8988T (cell line): ENCODE measurements at regions not wholly inside any gene's neighbourhood (a gene's known extent, or its start where the extent isn't known, plus 50 kb on each side); places are given as distances from the start of the nearest gene placed in this dataset.
"Not testable (repeated sequence)": the region's sequence is repeated elsewhere in the genome, so short reads cannot be mapped to it uniquely, and the experiment has no call there.

Source experiments
- DNase-seq: peaks from one replicate; pipeline ENCODE4 v3.0.0; 2011

DNA sequence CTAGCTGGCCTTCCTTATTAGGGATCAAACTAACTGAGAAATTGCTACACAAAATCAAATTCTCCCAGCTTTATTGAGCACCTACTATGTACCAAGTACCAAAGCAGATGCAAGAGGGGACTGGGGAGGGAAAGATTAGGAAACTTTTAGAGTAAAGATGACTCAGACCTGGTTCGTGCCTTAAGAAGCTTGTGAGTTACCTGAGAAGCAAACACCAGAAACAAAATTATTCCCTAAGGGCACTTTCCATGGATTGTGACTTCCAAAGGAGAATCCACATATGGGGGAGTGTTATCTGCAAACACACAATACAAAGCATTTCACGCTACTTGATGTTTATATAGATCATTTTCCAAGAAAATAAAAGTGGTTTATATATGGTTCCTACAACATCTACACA lies 326.9 kb upstream of the HNRNPA3 start:
- DNase-seq = no peak

DNA sequence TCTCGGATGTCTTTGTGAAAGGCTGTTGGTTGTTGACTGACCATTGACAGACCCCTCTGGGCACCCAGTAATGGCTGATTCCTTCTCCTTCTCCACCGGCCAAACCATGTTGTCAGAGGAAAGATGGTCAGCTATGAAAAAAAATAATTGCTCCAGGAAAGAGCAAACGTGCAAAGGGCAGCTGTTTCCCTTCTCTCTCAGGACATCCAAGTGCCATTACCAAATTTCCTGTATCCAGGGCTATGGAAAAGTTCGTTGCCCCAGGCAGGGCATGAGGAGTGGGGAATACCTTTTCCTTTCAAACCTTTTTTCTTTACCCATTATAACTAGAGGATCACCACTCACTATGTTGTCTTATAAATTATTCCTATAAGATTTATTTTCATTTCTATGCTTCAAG lies 321.5 kb upstream of the HNRNPA3 start:
- DNase-seq = no peak

DNA sequence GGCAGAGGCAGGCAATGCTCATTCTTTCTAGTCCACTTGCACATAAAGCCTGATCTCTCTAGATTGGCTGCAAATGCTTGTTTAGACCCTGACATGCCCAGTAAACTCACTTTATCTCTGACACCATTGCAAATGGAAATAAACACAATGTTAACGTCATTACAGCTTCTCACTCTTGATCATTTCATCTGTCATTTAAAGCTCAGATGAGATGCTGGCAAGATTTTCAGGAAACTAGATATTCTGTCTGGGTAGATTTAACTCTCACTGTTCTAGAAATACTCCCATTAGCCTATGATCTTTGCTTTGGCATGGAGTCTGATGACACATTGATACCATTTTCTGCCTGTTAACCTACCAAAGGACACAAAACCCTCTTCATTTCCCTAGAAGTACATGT lies 320.7 kb upstream of the HNRNPA3 start:
- no peak for DNase-seq

DNA sequence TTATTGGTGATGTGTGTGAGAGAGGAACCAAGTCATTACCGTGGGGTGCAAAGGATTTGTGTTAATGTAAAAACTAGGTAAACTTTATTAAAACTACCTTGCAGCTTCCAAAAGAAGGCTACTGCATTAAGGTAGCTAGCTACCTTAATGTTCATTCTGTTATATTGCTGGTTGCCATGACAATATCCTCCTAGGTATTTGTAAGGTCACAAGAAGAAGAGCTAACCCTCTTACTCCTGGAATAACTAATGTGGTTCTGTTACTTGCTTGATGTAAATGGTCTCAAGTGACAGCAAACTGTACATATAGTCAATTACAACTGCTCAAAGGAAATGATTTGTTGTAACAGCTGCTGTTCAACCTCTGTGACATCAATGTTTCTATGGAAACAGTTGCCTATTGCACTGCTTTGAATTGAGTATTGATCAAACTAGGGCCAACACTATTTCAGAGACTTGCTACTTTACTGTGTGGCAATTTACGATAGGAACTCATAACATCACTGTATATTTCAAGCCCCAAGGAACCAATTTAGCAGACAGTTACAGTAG lies 319.8 kb upstream of the HNRNPA3 start:
- no peak for DNase-seq

GRCh38 chr2:176895158-176895557 lies 317.4 kb upstream of the HNRNPA3 start:
- DNase-seq = no peak

DNA sequence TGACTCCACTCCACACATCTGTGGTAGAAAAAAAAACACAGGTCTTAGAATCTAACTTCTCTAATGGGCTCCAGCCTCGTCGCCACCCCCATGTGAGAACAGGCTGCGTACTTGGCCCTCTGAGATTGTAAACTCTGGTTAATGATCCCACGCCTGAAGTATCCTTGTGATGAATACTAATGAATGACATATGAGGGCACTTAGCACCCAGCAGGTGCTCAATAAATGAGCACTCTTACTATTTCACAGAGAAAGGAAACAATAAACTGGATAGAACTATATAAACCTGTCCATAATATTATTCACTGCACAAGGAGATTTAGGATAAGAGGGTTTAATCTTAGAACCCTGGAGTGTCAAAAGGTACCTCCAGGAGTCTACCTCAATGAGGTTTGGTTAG lies 310.1 kb upstream of the HNRNPA3 start:
- no peak for DNase-seq

DNA sequence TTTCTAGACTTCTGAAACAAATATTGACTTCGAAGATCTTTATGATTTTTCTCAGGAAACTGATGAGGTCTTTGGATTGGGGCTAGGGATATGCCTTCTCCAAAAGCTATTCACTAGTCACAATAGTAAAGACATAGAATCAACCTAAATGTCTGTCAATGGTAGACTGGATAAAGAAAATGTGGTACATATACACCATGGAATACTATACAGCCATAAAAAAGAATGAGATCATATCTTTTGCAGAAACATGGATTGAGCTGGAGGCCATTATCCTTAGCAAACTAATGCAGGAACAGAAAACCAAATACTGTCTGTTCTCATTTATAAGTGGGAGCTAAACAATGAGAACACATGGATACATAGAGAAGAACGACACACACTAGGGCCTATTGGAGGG lies 308.5 kb upstream of the HNRNPA3 start:
- DNase-seq = not testable (repeated sequence)

GRCh38 chr2:176907341-176907740 lies 305.3 kb upstream of the HNRNPA3 start:
- DNase-seq = no peak

GRCh38 chr2:176910828-176911227 lies 301.8 kb upstream of the HNRNPA3 start:
- no peak for DNase-seq

GRCh38 chr2:176913955-176914354 lies 298.6 kb upstream of the HNRNPA3 start:
- DNase-seq = no peak

DNA sequence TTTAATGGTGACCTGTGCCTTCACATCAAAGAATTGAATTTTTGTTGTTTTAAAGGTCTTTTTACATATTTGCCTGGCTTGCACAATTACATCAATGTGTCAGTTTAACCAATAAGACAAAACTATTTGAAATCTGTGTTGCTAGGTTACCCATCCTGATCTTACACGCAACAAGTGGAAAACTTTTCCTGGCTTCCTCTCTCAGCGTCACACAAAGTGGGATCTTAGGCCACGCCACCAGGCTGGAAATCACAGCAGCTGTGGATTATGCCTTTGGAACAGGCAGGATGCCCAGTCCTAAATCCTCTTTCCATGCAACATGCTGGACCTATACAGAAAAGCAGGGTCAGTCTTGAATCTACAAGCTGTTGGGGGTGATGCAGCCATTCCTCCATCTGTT lies 298.2 kb upstream of the HNRNPA3 start:
- no peak for DNase-seq

DNA sequence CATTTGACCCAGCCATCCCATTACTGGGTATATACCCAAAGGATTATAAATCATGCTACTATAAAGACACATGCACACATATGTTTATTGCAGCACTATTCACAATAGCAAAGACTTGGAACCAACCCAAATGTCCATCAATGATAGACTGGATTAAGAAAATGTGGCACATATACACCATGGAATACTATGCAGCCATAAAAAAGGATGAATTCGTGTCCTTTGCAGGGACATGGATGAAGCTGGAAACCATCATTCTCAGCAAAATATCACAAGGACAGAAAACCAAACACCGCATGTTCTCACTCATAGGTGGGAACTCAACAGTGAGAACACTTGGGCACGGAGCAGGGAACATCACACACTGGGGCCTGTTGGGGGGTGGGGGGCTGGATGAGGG lies 290.0 kb upstream of the HNRNPA3 start:
- not testable (repeated sequence) for DNase-seq

- no peak for DNase-seq
These were observed 289.4 kb upstream of the HNRNPA3 start for GRCh38 chr2:176923205-176923604.

DNA sequence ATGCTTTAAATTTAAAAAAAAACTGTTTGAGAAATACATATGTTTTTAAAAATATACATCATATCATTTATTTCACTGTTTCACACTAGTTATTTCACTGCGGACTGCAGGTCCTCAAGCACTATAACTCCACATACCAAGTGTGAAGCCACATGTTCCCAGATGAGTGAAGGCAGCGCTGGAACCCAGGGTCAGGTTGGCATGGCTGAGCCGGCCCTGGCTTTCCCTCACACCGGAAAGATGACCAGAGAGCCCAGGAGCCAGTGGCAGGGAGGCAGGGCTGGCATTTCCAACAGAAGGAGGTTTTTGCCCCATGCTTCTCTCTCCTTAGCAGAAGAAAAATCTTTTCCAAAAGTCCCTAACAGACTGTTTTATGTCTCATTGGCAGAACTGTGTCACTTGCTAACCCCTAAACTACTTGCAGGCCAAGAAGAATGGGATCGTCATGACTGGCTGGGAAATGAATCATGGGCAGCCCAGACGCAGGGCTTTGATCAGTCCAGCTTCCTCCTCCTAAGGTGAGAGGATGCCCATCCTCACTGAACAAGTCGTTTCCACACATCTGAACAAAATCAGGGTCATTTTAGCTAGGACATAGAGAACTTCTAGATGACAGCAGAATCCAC lies 287.6 kb upstream of the HNRNPA3 start:
- DNase-seq = no peak

GRCh38 chr2:176926453-176926852 lies 286.1 kb upstream of the HNRNPA3 start:
- DNase-seq = no peak

DNA sequence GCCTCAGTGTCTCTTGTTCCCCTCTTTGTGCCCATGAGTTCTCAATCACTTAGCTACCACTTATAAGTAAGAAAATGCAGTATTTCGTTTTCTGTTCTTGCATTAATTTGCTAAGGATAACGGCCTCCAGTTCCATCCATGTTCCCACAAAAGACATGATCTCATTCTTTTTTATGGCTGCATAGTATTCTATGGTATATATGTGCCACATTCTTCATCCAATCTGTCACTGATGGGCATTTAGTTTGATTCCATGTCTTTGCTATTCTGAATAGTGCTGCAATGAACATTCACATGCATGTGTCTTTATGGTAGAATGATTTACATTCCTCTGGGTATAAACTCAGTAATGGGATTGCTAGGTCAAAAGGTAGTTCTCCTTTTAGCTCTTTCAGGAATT lies 283.2 kb upstream of the HNRNPA3 start:
- DNase-seq = not testable (repeated sequence)

- DNase-seq = no peak
These were observed 280.7 kb upstream of the HNRNPA3 start for GRCh38 chr2:176931588-176932563.

DNA sequence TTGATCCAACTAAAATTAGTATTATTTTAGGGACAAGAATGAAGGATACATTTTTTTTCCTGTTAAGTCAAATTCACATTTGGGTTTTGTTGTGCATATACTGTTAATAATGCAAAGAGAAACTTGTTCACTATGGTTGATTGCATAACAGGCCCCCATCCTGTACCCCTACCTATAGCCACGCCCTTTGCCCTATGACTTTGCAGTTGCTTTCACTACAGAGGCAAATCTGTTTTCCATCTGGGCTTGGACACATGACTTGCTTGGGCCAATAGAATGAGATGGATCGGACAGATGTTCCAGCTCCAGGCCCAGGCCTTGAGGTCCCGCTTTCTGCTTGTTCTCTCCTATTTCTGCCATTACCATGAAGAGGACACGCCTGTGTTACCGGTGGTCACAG lies 278.5 kb upstream of the HNRNPA3 start:
- DNase-seq = no peak

GRCh38 chr2:176934869-176935415 lies 277.7 kb upstream of the HNRNPA3 start:
- no peak for DNase-seq

GRCh38 chr2:176935543-176936102 lies 277.0 kb upstream of the HNRNPA3 start:
- DNase-seq = no peak

DNA sequence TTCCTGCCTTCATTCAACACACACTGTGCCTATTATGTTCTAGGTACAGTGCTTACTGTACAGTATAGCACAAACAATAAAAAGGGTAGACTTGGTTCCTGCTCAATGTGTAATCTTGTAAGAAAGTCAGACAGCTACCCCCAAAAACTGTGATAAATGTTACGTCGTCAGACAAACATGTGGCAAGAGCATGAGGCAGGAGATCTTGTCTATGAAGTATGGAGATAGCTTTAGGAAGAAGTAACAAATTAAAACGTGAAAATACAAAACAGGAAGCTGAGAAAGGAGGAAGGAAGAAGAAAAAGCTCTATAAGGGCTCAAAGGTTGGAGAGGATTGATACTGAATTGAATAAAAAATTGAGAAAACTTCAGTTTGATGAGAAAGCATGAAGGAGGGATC lies 276.2 kb upstream of the HNRNPA3 start:
- DNase-seq = no peak

DNA sequence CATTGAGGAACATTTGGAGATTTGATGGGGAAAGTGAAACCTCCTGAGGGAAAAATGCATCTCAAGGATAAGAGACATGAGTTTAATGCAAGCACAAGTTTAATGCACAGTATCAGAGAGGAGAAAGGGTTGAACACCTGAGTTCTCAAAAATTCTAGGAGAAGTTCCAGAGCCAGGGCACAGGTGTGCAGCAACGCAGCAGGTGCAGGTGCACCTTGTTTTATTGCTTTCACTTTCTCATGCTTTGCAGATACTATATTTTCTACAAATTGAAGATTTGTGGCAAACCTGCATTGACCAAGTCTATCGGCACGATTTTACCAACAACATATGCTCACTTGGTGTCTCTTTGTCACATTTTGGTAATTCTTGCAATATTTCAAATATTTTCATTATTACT lies 267.6 kb upstream of the HNRNPA3 start:
- no peak for DNase-seq

DNA sequence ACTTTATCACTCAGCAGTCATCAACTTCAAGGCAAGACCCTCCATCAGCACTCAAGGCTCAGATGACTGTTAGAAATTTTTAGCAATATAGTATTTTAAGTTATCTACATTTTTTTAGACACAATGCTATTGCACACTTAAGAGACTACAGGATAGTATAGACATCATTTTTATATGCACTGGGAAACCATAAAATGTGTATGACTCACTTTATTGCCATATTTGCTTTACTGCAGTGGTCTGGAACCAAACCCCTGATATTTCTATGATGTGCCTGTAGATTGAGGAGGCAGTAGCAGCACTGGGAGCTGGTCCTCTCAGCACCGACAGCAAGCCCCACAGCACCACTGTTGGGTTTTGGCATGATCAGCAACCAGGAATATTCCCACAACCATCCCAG lies 264.8 kb upstream of the HNRNPA3 start:
- DNase-seq = no peak
